NCI-H146 treated with DMSO at 0.1 percent for 48 hours (cell line): ENCODE measurements at regions not wholly inside any gene's neighbourhood (a gene's known extent, or its start where the extent isn't known, plus 50 kb on each side); places are given as distances from the start of the nearest gene placed in this dataset.
A peak's percentile ranks its signal among the peaks of the same experiment; 100 is the strongest.
"Not testable (repeated sequence)": the region's sequence is repeated elsewhere in the genome, so short reads cannot be mapped to it uniquely, and the experiment has no call there.

Experiments used
- DNase-seq: peaks from one replicate; lab custom pipeline; 2025; ENCODE audit not compliant: unreplicated experiment; lab: John Stamatoyannopoulos, UW

- no peak for DNase-seq
Measured at GRCh38 chr2:146784602-146785001, 1060.2 kb upstream of the ACVR2A start.

GRCh38 chr2:146777181-146777580 is 1067.6 kb upstream of the ACVR2A start:
- DNase-seq = no peak

GRCh38 chr2:146776596-146776995 is 1068.2 kb upstream of the ACVR2A start:
- no peak for DNase-seq

- no peak for DNase-seq
Measured at GRCh38 chr2:146771531-146771930, 1073.3 kb upstream of the ACVR2A start.

GRCh38 chr2:146764301-146764700 is 1080.5 kb upstream of the ACVR2A start:
- no peak for DNase-seq

- DNase-seq = no peak
Measured at GRCh38 chr2:146762786-146763185, 1082.0 kb upstream of the ACVR2A start.

- no peak for DNase-seq
Measured at GRCh38 chr2:146754606-146755005, 1090.2 kb upstream of the ACVR2A start.

- DNase-seq = no peak
Measured at GRCh38 chr2:146748046-146748445, 1096.8 kb upstream of the ACVR2A start.

- DNase-seq = no peak
Measured at GRCh38 chr2:146741260-146741659, 1103.6 kb upstream of the ACVR2A start.

GRCh38 chr2:146734821-146735190 is 1110.0 kb upstream of the ACVR2A start:
- no peak for DNase-seq

- DNase-seq = peak; percentile 10
Measured at GRCh38 chr2:146734042-146734820, 1110.6 kb upstream of the ACVR2A start.

- DNase-seq = no peak
Measured at GRCh38 chr2:146730882-146731281, 1113.9 kb upstream of the ACVR2A start.

GRCh38 chr2:146721486-146721885 is 1123.3 kb upstream of the ACVR2A start:
- DNase-seq = no peak

GRCh38 chr2:146720170-146720569 is 1124.7 kb upstream of the ACVR2A start:
- DNase-seq = no peak

GRCh38 chr2:146716591-146716990 is 1128.2 kb upstream of the ACVR2A start:
- no peak for DNase-seq

GRCh38 chr2:146709004-146709403 is 1135.8 kb upstream of the ACVR2A start:
- no peak for DNase-seq

- DNase-seq = no peak
Measured at GRCh38 chr2:146701183-146701582, 1143.6 kb upstream of the ACVR2A start.

GRCh38 chr2:146697307-146697706 is 1147.5 kb upstream of the ACVR2A start:
- no peak for DNase-seq

GRCh38 chr2:146696787-146697186 is 1148.0 kb upstream of the ACVR2A start:
- DNase-seq = not testable (repeated sequence)

GRCh38 chr2:146681991-146682390 is 1162.8 kb upstream of the ACVR2A start:
- DNase-seq = no peak

- peak; percentile 31 for DNase-seq
Measured at GRCh38 chr2:146678516-146678915, 1166.3 kb upstream of the ACVR2A start.

GRCh38 chr2:146677280-146677679 is 1167.5 kb upstream of the ACVR2A start:
- DNase-seq = no peak

- DNase-seq = no peak
Measured at GRCh38 chr2:146669735-146670134, 1175.1 kb upstream of the ACVR2A start.
